ENCODE measurements at regions not wholly inside any gene's neighbourhood (a gene's known extent, or its start where the extent isn't known, plus 50 kb on each side); places are given as distances from the start of the nearest gene placed in this dataset.
A peak's percentile ranks its signal among the peaks of the same experiment; 100 is the strongest.

DNA sequence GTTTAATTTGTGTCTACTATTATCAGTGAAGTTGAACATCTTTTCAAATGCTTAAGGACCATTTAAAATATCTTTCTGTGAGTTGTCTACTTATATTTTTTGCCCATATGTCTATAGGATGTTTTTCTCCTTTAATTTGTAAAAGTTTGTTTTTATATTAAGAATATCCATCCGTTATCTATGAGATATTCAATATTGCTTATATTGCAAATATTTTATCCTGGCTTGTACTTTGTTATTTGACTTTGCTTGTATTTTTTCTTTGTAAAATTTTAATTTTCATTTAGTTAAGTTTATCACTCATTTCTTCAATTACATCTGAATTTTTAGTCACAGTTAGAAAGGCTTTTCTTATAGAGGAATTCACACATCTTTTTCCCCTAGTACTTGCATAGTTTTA lies 117.0 kb upstream of the MLIP start:
- no peak overlapping the region for H3K4me3 ChIP-seq (ENCODE audit: low read length)
- no peak for DNase-seq (ENCODE audit: low read depth)
- TF ChIP-seq, protein P1, sequence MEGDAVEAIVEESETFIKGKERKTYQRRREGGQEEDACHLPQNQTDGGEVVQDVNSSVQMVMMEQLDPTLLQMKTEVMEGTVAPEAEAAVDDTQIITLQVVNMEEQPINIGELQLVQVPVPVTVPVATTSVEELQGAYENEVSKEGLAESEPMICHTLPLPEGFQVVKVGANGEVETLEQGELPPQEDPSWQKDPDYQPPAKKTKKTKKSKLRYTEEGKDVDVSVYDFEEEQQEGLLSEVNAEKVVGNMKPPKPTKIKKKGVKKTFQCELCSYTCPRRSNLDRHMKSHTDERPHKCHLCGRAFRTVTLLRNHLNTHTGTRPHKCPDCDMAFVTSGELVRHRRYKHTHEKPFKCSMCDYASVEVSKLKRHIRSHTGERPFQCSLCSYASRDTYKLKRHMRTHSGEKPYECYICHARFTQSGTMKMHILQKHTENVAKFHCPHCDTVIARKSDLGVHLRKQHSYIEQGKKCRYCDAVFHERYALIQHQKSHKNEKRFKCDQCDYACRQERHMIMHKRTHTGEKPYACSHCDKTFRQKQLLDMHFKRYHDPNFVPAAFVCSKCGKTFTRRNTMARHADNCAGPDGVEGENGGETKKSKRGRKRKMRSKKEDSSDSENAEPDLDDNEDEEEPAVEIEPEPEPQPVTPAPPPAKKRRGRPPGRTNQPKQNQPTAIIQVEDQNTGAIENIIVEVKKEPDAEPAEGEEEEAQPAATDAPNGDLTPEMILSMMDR (conservative IDR thresholded peaks at IDR 0.05; ENCODE audit: low read length): no peak

DNA sequence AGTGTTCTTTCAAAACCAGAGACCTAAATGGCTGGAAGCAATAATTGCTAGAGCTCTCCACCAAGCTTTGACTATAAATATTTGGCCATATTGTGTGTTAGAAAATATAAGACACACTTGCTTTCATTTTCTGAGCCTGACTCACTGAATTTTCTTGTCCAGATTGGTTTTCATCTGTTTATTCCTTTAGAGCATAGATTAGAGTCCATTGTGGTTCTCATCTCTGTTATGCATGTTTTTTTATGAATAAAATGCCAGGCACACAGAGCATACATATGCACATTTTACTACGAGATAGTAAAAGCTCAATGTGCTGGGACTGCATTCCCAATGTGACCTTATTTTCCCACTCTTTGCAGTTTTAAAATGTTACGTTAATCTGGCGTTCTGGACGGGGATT lies 115.3 kb upstream of the MLIP start:
- TF ChIP-seq, protein P1 (conservative IDR thresholded peaks at IDR 0.05; ENCODE audit: low read length): no peak
- DNase-seq (ENCODE audit: low read depth): no peak
- H3K4me3 ChIP-seq (ENCODE audit: low read length): no peak overlapping the region

DNA sequence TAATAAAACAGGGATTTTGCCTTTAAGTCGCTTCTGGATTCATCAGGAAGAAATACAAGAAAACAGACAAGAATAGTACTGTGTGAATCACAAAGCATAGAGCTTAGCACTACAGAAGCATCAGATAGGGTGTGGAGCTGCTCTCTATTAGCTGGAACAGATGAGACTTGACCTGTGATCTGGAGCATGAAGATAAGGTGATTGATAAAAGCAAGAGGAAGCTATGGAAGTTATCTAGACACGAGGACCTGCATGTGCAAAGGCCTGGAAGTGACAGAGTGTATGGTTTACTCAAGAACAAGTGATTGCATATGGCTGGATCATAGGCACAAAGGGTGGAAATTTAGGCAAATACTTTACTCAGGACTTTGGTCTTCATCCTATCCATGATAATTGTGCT lies 112.9 kb upstream of the MLIP start:
- no peak overlapping the region for H3K4me3 ChIP-seq (ENCODE audit: low read length)
- TF ChIP-seq, protein P1 (conservative IDR thresholded peaks at IDR 0.05; ENCODE audit: low read length): no peak
- DNase-seq (ENCODE audit: low read depth): no peak

DNA sequence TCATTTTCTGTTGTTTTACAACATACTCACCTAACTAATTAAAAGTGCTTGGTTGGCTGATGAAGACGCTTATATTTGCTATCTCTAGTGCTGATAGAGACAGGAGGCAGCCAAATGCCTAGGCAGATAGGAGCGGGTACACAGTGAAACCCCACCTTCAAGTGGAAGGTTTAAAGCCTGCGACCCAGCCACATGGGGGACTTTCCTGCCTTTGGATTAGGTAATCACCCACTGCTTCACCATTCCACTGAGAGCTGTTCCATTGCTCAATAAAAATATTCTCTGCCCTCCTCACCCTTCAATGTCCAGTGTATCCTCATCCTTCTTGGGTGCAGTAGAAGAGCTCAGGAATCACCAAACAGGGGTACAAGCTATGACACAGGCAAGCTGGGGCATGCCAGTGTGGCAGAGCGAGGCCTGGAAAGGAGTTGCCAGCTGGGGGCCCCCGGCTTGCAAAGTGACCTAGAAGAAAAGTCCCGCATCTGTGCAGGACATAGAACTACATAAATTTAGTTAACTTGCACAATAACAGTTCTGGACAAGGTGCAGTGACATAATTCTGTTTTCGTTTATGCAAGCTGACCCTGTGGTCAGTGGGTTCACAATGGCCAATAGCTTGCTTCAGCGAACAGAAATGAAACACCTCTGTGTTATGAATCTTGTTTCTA lies 112.0 kb upstream of the MLIP start:
- DNase-seq (ENCODE audit: low read depth): no peak
- TF ChIP-seq, protein P1 (conservative IDR thresholded peaks at IDR 0.05; ENCODE audit: low read length): no peak
- H3K4me3 ChIP-seq (ENCODE audit: low read length): no peak overlapping the region

DNA sequence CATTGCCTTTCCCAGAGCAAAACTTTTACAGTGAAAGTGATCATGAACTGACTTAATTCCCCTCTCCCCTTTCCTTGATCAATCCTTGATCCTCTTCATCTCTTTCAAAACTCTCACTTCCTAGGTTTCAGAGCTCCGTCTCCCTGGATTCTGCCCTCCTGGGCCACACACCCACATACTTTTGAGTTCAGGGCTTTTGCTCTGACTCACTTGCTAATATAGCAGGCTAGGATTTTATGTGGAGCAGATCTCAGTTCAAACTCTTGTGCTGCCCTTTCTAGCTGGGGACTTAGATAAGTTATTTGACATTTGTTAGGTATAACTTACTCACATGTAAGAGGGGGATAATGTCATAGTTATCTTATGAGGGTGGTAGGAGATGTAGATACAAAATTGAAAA lies 109.1 kb upstream of the MLIP start:
- peak; percentile 3 for DNase-seq (ENCODE audit: low read depth)
- H3K4me3 ChIP-seq (ENCODE audit: low read length): no peak overlapping the region
- TF ChIP-seq, protein P1 (conservative IDR thresholded peaks at IDR 0.05; ENCODE audit: low read length): no peak

DNA sequence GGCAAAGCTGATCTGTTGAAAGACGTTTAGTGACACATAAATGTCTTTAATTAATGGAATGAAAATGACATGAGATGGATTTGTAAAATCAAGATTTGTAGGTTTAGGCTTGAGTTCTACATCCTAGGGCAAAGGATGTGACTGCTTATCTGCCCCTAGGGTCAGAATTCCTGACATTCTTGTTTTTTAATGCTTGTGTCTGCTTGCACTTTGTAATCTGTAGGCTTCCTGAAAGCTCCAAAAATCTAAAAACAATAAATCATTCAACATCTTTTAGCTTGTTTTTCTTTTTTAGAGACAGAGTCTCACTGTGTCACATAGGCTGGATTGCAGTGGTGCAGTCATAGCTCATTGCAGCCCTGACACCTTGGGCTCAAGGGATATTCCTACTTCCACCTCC lies 107.9 kb upstream of the MLIP start:
- DNase-seq (ENCODE audit: low read depth): no peak
- no peak overlapping the region for H3K4me3 ChIP-seq (ENCODE audit: low read length)
- TF ChIP-seq, protein P1 (conservative IDR thresholded peaks at IDR 0.05; ENCODE audit: low read length): no peak

DNA sequence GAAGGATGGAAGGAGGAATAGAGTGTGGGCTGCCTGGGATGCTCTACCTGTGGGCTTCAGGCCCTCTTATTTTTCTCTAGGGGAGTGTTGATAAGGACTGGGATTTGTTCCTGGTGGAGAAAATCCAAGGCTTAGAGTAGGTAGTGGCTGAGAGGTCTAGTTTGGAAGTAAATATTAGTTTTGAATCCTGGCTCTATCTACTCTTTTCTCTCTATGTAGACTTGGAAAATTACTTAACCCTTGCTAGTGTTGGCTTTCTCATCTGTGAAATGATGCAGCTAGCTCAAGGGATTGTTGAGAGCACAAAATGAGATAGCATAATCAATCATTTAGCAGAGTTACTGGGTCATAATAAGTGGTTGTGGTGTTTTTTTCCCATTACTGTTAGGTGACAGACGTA lies 102.7 kb upstream of the MLIP start:
- H3K4me3 ChIP-seq (ENCODE audit: low read length): no peak overlapping the region
- TF ChIP-seq, protein P1 (conservative IDR thresholded peaks at IDR 0.05; ENCODE audit: low read length): no peak
- no peak for DNase-seq (ENCODE audit: low read depth)

Measured in AG10803 (cell line).